OCI-LY1 (cell line): ENCODE measurements at regions not wholly inside any gene's neighbourhood (a gene's known extent, or its start where the extent isn't known, plus 50 kb on each side); places are given as distances from the start of the nearest gene placed in this dataset.

Experiments
- H2AFZ ChIP-seq: fragments of 200-600 bp; sonication (generic), shearing (Covaris generic); 2 replicates; pipeline ENCODE4 v1.6.0; 2014; ENCODE audit warnings: antibody characterized with exemption, mild to moderate bottlenecking, low read length
- H3F3A ChIP-seq: fragments of 200-600 bp; sonication (generic), shearing (Covaris generic); 2 replicates; pipeline ENCODE4 v1.6.0; 2014; ENCODE audit warnings: mild to moderate bottlenecking, antibody characterized with exemption, low read length, moderate library complexity; ENCODE audit not compliant: insufficient read depth
- H3K27ac ChIP-seq: fragments of 200-600 bp; sonication (generic); 2 replicates; pipeline ENCODE4 v1.5.1; 2014; ENCODE audit warnings: low read length, mixed run types, mild to moderate bottlenecking, low read depth; ENCODE audit not compliant: poor library complexity, severe bottlenecking
- H3K27me3 ChIP-seq: fragments of 200-600 bp; sonication (generic); 2 replicates; pipeline ENCODE4 v1.6.0; 2014; ENCODE audit warnings: antibody characterized with exemption, mild to moderate bottlenecking, low read length, moderate library complexity; ENCODE audit not compliant: insufficient read depth
- H3K36me3 ChIP-seq: fragments of 200-600 bp; sonication (generic); 2 replicates; pipeline ENCODE4 v1.6.1; 2014; ENCODE audit warnings: mild to moderate bottlenecking, antibody characterized with exemption, low read length, moderate library complexity, mixed read lengths; ENCODE audit not compliant: insufficient read depth
- H3K4me1 ChIP-seq: fragments of 200-600 bp; sonication (generic); 2 replicates; pipeline ENCODE4 v1.5.1; 2014; ENCODE audit warnings: mild to moderate bottlenecking, low read length, moderate library complexity; ENCODE audit not compliant: insufficient read depth, severe bottlenecking
- H3K4me2 ChIP-seq: fragments of 200-600 bp; sonication (generic), shearing (Covaris generic); 2 replicates; pipeline ENCODE4 v1.6.1; 2014; ENCODE audit warnings: low read length
- H3K4me3 ChIP-seq: fragments of 200-600 bp; sonication (generic); 2 replicates; pipeline ENCODE4 v1.5.1; 2014; ENCODE audit warnings: low read length, low read depth, mild to moderate bottlenecking, mixed read lengths; ENCODE audit not compliant: poor library complexity, severe bottlenecking
- H3K79me2 ChIP-seq: fragments of 200-600 bp; shearing (Covaris generic); 2 replicates; pipeline ENCODE4 v1.6.1; 2016; ENCODE audit warnings: mixed run types, low read length, mixed read lengths; ENCODE audit not compliant: insufficient read depth
- H3K9ac ChIP-seq: fragments of 200-600 bp; sonication (generic), shearing (Covaris generic); 2 replicates; pipeline ENCODE4 v1.6.1; 2014; ENCODE audit warnings: mild to moderate bottlenecking, low read length, mixed read lengths
- H3K9me2 ChIP-seq: fragments of 200-600 bp; sonication (generic), shearing (Covaris generic); 2 replicates; pipeline ENCODE4 v1.6.1; 2014; ENCODE audit warnings: low read depth, mild to moderate bottlenecking, low read length, mixed read lengths
- H3K9me3 ChIP-seq: fragments of 200-600 bp; shearing (Covaris generic); 2 replicates; pipeline ENCODE4 v1.6.1; 2014; ENCODE audit warnings: low read length, mixed read lengths
- H4K20me1 ChIP-seq: fragments of 200-600 bp; sonication (generic), shearing (Covaris generic); 2 replicates; pipeline ENCODE4 v1.6.0; 2016; ENCODE audit warnings: mild to moderate bottlenecking, low read length; ENCODE audit not compliant: insufficient read depth
- CTCF ChIP-seq: fragments of 200-600 bp; sonication (generic), shearing (Covaris generic); IDR thresholded peaks from 2 replicates; pipeline ENCODE4 v1.5.1; 2017; ENCODE audit warnings: mild to moderate bottlenecking, antibody characterized with exemption, low read length, moderate library complexity, mixed read lengths
- EZH2 ChIP-seq: fragments of 200-600 bp; sonication (generic), shearing (Covaris generic); IDR thresholded peaks from 2 replicates; pipeline ENCODE4 v1.8.0; 2017; ENCODE audit warnings: borderline replicate concordance, mixed run types, mild to moderate bottlenecking, antibody characterized with exemption, low read length, moderate library complexity, mixed read lengths

- Histone ChIP-seq H3K36me3 (no peaks in the 10 kb centered on the region), H3K9ac (no peak overlapping the region)
These were observed 310.7 kb downstream of the TNS1 start for GRCh38 chr2:217691920-217692666.

GRCh38 chr2:217691516-217691915 is 311.3 kb downstream of the TNS1 start:
- H3F3A ChIP-seq, result no peaks in the 10 kb centered on the region
- no peak overlapping the region for H3K4me3 ChIP-seq
- H3K9me3 ChIP-seq, result no peaks in the 10 kb centered on the region
- H3K4me2 ChIP-seq, result no peak overlapping the region
- H3K79me2 ChIP-seq, result no peaks in the 10 kb centered on the region
- TF ChIP-seq EZH2 (no peak), CTCF (no peak)
- H2AFZ ChIP-seq, result no peak overlapping the region
- no peak overlapping the region for H3K27ac ChIP-seq
- no peaks in the 10 kb centered on the region for H3K36me3 ChIP-seq
- no peaks in the 10 kb centered on the region for H3K27me3 ChIP-seq
- no peaks in the 10 kb centered on the region for H3K4me1 ChIP-seq
- no peaks in the 10 kb centered on the region for H4K20me1 ChIP-seq
- H3K9ac ChIP-seq, result no peak overlapping the region
- no peaks in the 10 kb centered on the region for H3K9me2 ChIP-seq

More at GRCh38 chr2:217691920-217692666, 310.7 kb downstream of the TNS1 start:
- Histone ChIP-seq H3K9me2 (no peaks in the 10 kb centered on the region), H2AFZ (no peak overlapping the region), H3K27ac (no peak overlapping the region), H3K4me1 (no peaks in the 10 kb centered on the region), H3K9me3 (no peaks in the 10 kb centered on the region), H3K4me3 (no peak overlapping the region), H3F3A (no peaks in the 10 kb centered on the region), H3K27me3 (no peaks in the 10 kb centered on the region), H3K4me2 (no peak overlapping the region), H3K79me2 (no peaks in the 10 kb centered on the region), H4K20me1 (no peaks in the 10 kb centered on the region)
- TF ChIP-seq EZH2, result no peak
- no peak for TF ChIP-seq CTCF

GRCh38 chr2:217689053-217689452 is 313.7 kb downstream of the TNS1 start:
- H3K4me1 ChIP-seq, result no peaks in the 10 kb centered on the region
- no peak overlapping the region for H3K4me3 ChIP-seq
- H3K9me2 ChIP-seq, result no peaks in the 10 kb centered on the region
- no peak overlapping the region for H3K27ac ChIP-seq
- H3K9me3 ChIP-seq, result no peaks in the 10 kb centered on the region
- TF ChIP-seq EZH2 (no peak), CTCF (no peak)
- H3K27me3 ChIP-seq, result no peaks in the 10 kb centered on the region
- no peaks in the 10 kb centered on the region for H3K36me3 ChIP-seq
- no peak overlapping the region for H3K4me2 ChIP-seq
- H3K9ac ChIP-seq, result no peak overlapping the region
- no peaks in the 10 kb centered on the region for H3K79me2 ChIP-seq
- H2AFZ ChIP-seq, result no peak overlapping the region
- no peaks in the 10 kb centered on the region for H4K20me1 ChIP-seq
- H3F3A ChIP-seq, result no peaks in the 10 kb centered on the region
